Ascending aorta (tissue), 2 donors: ENCODE measurements at regions not wholly inside any gene's neighbourhood (a gene's known extent, or its start where the extent isn't known, plus 50 kb on each side); places are given as distances from the start of the nearest gene placed in this dataset.

Source experiments
- DNase-seq, 2 donors: peaks; one replicate each; pipeline ENCODE4 v3.0.0-alpha.2; 2019; ENCODE audit warnings: low spot score in 2 of 2
- H3K27ac ChIP-seq, 2 donors: fragments of 200-600 bp; sonication (generic); one replicate each; pipeline ENCODE4 v1.5.1; 2016 to 2017; ENCODE audit warnings: mild to moderate bottlenecking in 1 of 2
- H3K27me3 ChIP-seq: fragments of 200-600 bp; sonication (generic); one replicate; pipeline ENCODE4 v1.5.1; 2017
- H3K36me3 ChIP-seq, 2 donors: fragments of 200-600 bp; sonication (generic); one replicate each; pipeline ENCODE4 v1.5.1; 2016
- H3K4me1 ChIP-seq, 2 donors: fragments of 200-600 bp; sonication (generic); one replicate each; pipeline ENCODE4 v1.5.1; 2016 to 2017; ENCODE audit warnings: mild to moderate bottlenecking in 1 of 2
- H3K4me3 ChIP-seq, 2 donors: fragments of 200-600 bp; sonication (generic); one replicate each; pipeline ENCODE4 v1.5.1; 2016 to 2017; ENCODE audit warnings: mild to moderate bottlenecking in 1 of 2
- H3K9me3 ChIP-seq, 2 donors: fragments of 200-600 bp; sonication (generic); one replicate each; pipeline ENCODE4 v1.5.1; 2016
- intact Hi-C: fragments of 100-400 bp; cut with DNase I; formaldehyde crosslinking; loops from one replicate; pipeline ENCODE4 v1.15.1; 2023
- TF ChIP-seq, protein P1 (sequence below), 3 experiments: fragments of 200-600 bp in 2 of 3; fragments of 450-650 bp in 1 of 3; sonication (generic) in 2 of 3; IDR thresholded peaks; one replicate each; pipeline ENCODE4 v1.5.1; 2016 to 2019; ENCODE audit warnings: antibody characterized with exemption in 3 of 3, mild to moderate bottlenecking in 1 of 3, moderate library complexity in 1 of 3

DNA sequence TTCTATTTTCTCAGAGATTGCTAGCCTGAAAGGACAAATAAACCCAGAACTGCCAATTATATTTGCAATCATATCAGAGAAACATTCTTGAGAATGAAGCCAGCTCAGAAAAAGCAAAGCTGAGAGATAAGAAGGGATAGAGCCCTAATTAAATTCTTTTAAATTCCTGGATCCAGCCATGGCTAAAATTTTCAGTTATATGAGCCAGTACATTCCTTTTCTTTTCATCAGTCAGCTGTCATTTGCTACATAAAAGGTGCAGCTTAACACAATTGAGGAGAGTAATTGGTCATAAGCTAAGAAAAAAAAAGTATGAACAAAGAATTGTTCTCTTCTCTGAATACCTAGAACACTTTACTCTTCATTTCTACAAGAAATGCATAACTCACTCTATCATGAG is 303.5 kb upstream of the FIGN start:
- TF ChIP-seq, protein P1, sequence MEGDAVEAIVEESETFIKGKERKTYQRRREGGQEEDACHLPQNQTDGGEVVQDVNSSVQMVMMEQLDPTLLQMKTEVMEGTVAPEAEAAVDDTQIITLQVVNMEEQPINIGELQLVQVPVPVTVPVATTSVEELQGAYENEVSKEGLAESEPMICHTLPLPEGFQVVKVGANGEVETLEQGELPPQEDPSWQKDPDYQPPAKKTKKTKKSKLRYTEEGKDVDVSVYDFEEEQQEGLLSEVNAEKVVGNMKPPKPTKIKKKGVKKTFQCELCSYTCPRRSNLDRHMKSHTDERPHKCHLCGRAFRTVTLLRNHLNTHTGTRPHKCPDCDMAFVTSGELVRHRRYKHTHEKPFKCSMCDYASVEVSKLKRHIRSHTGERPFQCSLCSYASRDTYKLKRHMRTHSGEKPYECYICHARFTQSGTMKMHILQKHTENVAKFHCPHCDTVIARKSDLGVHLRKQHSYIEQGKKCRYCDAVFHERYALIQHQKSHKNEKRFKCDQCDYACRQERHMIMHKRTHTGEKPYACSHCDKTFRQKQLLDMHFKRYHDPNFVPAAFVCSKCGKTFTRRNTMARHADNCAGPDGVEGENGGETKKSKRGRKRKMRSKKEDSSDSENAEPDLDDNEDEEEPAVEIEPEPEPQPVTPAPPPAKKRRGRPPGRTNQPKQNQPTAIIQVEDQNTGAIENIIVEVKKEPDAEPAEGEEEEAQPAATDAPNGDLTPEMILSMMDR (IDR thresholded peaks at IDR 0.05), result no peak
- no peak for DNase-seq
- intact Hi-C loops, result no loop called here
- Histone ChIP-seq H3K36me3 (no peaks in the 10 kb centered on the region), H3K4me1 (no peaks in the 10 kb centered on the region), H3K27me3 (no peaks in the 10 kb centered on the region), H3K4me3 (no peak overlapping the region), H3K9me3 (peaks cover 0 to 6% of the 10 kb centered on the region in 2 donors), H3K27ac (no peak overlapping the region)

DNA sequence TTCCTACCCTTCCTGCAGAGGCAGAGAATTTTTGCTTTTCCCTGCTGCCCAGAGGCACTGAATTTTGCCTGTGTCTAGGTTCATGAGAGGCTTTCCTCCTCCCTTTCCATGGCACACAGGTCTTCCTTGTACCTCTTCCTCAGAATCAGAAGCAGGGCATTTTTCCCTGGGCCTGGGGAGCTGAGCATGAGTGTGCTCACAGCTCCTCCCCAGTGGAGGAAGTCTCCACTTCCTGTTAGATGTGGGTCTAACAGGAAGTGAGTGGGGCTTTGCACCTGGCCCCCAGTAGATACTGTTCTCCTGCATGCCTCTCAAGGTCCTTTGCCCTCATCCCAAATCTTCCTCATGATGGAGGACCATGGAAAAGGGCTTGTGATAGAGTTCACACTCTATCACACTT is 297.2 kb upstream of the FIGN start:
- no peak overlapping the region for H3K27ac ChIP-seq
- H3K4me3 ChIP-seq, result no peak overlapping the region
- no peaks in the 10 kb centered on the region for H3K27me3 ChIP-seq
- no peaks in the 10 kb centered on the region for H3K36me3 ChIP-seq
- no peak for DNase-seq
- H3K4me1 ChIP-seq, result peaks cover 0 to 7% of the 10 kb centered on the region in 2 donors
- intact Hi-C loops, result no loop called here
- TF ChIP-seq, protein P1 (IDR thresholded peaks at IDR 0.05), result no peak
- H3K9me3 ChIP-seq, result no peaks in the 10 kb centered on the region

DNA sequence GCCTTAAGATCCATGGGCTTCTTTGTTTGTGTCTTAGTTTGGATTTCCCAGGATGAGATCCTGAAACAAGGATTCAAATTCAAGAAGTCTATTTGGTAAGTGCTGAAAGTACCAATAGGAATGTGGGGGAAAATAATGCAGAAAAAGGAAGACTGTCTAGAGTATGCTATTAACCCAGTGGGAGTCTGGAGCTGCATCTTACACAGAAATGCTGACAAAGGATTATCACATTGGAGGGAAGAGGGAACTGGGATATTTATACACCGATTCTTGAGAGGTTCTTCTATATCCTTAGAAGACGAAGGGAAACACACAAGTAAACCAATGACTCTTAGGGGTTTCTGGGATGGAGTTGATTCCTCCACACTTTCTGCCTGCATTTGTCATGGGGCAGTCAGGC is 294.8 kb upstream of the FIGN start:
- no peak for DNase-seq
- H3K4me1 ChIP-seq, result peaks cover 0 to 7% of the 10 kb centered on the region in 2 donors
- no peaks in the 10 kb centered on the region for H3K27me3 ChIP-seq
- intact Hi-C loops, result no loop called here
- TF ChIP-seq, protein P1 (IDR thresholded peaks at IDR 0.05), result no peak
- no peak overlapping the region for H3K4me3 ChIP-seq
- H3K36me3 ChIP-seq, result no peaks in the 10 kb centered on the region
- no peaks in the 10 kb centered on the region for H3K9me3 ChIP-seq
- no peak overlapping the region for H3K27ac ChIP-seq

DNA sequence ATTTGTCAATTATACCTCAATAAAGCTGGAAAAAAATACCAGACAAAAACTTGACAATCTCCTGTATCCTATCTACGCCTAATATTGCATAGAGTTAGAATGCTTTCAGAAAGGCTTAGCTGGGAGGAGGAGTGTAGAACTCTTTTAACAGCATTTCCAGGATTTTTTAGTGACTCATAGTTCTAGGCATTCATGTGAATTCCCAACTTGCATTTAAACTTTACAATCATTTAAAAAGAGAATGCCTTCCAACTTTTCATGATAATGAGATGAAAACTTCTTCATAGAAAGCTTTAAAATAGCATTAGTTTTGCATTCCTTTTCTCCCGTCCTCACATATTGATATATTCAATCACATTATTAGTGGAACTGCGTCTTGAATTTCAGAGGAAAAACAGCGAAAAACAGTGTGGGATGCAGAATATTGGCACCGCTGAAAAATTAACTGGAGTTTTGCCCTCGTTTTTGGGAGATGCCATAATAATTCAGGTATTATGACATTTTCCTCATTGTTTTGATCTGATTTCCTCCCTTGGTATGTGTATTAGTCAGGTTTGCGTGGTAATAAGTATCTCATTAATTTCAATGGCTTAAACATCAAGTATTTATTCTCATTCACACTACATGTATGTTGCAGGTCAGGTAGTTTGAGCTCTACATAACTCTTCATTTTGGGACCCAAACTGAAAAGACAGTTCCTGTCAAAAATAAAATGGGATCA is 293.2 kb upstream of the FIGN start:
- Histone ChIP-seq H3K27ac (peak overlapping the region in 1 of 2 donors; percentile 5), H3K4me1 (peaks cover 0 to 10% of the 10 kb centered on the region in 2 donors), H3K27me3 (no peaks in the 10 kb centered on the region), H3K9me3 (no peaks in the 10 kb centered on the region), H3K36me3 (no peaks in the 10 kb centered on the region), H3K4me3 (no peak overlapping the region)
- TF ChIP-seq, protein P1 (IDR thresholded peaks at IDR 0.05), result no peak
- intact Hi-C loops, result no loop called here
- DNase-seq, result no peak

DNA sequence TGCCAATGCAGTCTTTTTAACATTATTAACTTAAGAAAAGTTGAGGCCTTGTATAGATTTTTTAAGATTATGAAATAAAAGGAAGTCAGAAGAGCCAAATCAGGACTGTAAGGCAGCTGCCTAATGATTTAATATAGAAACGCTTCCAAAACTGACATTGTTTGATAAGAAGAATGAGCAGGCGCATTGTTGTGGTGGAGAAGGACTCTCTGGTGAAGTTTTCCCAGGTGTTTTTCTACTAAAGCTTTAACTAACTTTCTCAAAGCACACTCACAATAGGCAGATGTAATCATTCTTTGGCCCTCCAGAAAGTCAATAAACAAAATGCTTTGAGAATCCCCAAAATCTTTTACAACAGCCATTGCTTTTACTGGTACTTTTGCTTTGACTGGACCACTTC is 288.6 kb upstream of the FIGN start:
- DNase-seq, result no peak
- intact Hi-C loops, result no loop called here
- no peaks in the 10 kb centered on the region for H3K27me3 ChIP-seq
- no peak overlapping the region for H3K4me3 ChIP-seq
- H3K27ac ChIP-seq, result peak overlapping the region; percentile 50 to 71
- TF ChIP-seq, protein P1 (IDR thresholded peaks at IDR 0.05), result no peak
- peaks cover 0 to 14% of the 10 kb centered on the region in 2 donors for H3K4me1 ChIP-seq
- no peaks in the 10 kb centered on the region for H3K9me3 ChIP-seq
- no peaks in the 10 kb centered on the region for H3K36me3 ChIP-seq
